GM19468 (cell line): ENCODE measurements at regions not wholly inside any gene's neighbourhood (a gene's known extent, or its start where the extent isn't known, plus 50 kb on each side); places are given as distances from the start of the nearest gene placed in this dataset.

Experiments
- ATAC-seq: cut with Tn5 transposase; IDR thresholded peaks from one replicate; pipeline ENCODE4 v1.9.1; 2021; ENCODE audit warnings: mild to moderate bottlenecking, moderate library complexity, moderate number of reproducible peaks; ENCODE audit not compliant: unreplicated experiment; ENCODE audit errors: extremely low read depth

- no peak for ATAC-seq
These were observed 272.5 kb upstream of the JAG1 start for GRCh38 chr20:10946124-10946880.

GRCh38 chr20:10947726-10948125 lies 273.9 kb upstream of the JAG1 start:
- no peak for ATAC-seq

GRCh38 chr20:10949930-10950783 lies 276.4 kb upstream of the JAG1 start:
- ATAC-seq: no peak

GRCh38 chr20:10951216-10951615 lies 277.4 kb upstream of the JAG1 start:
- no peak for ATAC-seq

- ATAC-seq: no peak
These were observed 278.1 kb upstream of the JAG1 start for GRCh38 chr20:10951904-10952303.

GRCh38 chr20:10953437-10953836 lies 279.6 kb upstream of the JAG1 start:
- no peak for ATAC-seq

GRCh38 chr20:10954137-10954840 lies 280.5 kb upstream of the JAG1 start:
- no peak for ATAC-seq

GRCh38 chr20:10954908-10955580 lies 281.2 kb upstream of the JAG1 start:
- no peak for ATAC-seq

- no peak for ATAC-seq
These were observed 284.5 kb upstream of the JAG1 start for GRCh38 chr20:10958279-10958678.

GRCh38 chr20:10960416-10960815 lies 286.6 kb upstream of the JAG1 start:
- ATAC-seq: no peak

- no peak for ATAC-seq
These were observed 288.0 kb upstream of the JAG1 start for GRCh38 chr20:10961651-10962288.

- no peak for ATAC-seq
These were observed 289.1 kb upstream of the JAG1 start for GRCh38 chr20:10962937-10963336.

- ATAC-seq: no peak
These were observed 290.0 kb upstream of the JAG1 start for GRCh38 chr20:10963717-10964266.

GRCh38 chr20:10965936-10966470 lies 292.2 kb upstream of the JAG1 start:
- no peak for ATAC-seq

- no peak for ATAC-seq
These were observed 296.3 kb upstream of the JAG1 start for GRCh38 chr20:10970109-10970508.

GRCh38 chr20:10971096-10971495 lies 297.3 kb upstream of the JAG1 start:
- no peak for ATAC-seq

- ATAC-seq: no peak
These were observed 298.5 kb upstream of the JAG1 start for GRCh38 chr20:10972219-10972860.

GRCh38 chr20:10976051-10976450 lies 302.3 kb upstream of the JAG1 start:
- ATAC-seq: no peak
